ENCODE measurements at regions not wholly inside any gene's neighbourhood (a gene's known extent, or its start where the extent isn't known, plus 50 kb on each side); places are given as distances from the start of the nearest gene placed in this dataset.

DNA sequence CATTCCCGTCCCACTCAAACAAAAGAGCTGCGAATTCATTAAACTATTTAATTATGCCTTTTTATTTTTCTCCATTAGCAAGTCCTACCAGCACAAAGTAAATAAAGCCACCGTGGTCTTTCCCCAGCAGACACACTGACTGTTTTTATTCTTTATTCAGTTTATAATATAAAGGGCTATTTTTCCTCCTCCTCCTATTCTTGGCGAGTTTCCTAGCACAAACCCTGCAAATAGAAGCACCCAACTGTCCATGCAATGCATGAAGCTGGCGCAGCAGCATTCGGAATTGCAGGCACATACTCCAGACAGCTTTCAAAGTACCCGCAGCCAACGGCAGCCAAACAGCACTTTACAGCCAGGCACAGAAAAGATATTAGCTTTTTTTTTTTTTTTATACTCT, 583.4 kb upstream of the PSMD7 start:
- TF ChIP-seq ATF3 (IDR thresholded peaks at IDR 0.05) = no peak
- TF ChIP-seq, protein P1, sequence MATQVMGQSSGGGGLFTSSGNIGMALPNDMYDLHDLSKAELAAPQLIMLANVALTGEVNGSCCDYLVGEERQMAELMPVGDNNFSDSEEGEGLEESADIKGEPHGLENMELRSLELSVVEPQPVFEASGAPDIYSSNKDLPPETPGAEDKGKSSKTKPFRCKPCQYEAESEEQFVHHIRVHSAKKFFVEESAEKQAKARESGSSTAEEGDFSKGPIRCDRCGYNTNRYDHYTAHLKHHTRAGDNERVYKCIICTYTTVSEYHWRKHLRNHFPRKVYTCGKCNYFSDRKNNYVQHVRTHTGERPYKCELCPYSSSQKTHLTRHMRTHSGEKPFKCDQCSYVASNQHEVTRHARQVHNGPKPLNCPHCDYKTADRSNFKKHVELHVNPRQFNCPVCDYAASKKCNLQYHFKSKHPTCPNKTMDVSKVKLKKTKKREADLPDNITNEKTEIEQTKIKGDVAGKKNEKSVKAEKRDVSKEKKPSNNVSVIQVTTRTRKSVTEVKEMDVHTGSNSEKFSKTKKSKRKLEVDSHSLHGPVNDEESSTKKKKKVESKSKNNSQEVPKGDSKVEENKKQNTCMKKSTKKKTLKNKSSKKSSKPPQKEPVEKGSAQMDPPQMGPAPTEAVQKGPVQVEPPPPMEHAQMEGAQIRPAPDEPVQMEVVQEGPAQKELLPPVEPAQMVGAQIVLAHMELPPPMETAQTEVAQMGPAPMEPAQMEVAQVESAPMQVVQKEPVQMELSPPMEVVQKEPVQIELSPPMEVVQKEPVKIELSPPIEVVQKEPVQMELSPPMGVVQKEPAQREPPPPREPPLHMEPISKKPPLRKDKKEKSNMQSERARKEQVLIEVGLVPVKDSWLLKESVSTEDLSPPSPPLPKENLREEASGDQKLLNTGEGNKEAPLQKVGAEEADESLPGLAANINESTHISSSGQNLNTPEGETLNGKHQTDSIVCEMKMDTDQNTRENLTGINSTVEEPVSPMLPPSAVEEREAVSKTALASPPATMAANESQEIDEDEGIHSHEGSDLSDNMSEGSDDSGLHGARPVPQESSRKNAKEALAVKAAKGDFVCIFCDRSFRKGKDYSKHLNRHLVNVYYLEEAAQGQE (IDR thresholded peaks at IDR 0.05; ENCODE audit: low read depth) = no peak
- no peak for TF ChIP-seq MAX (IDR thresholded peaks at IDR 0.05)
- TF ChIP-seq CTCF (IDR thresholded peaks at IDR 0.05 in 2 of 3, conservative IDR thresholded peaks at IDR 0.05 in 1 of 3; ENCODE audit: borderline replicate concordance in 1 of 3, insufficient read depth in 1 of 3, low read depth in 2 of 3, low read length in 2 of 3) = no peak
- TF ChIP-seq POLR2A (IDR thresholded peaks at IDR 0.05; ENCODE audit: borderline replicate concordance, extremely low read depth, insufficient read depth, insufficient read length) = no peak
- no peak for TF ChIP-seq EZH2 (IDR thresholded peaks at IDR 0.05)
- no peak for TF ChIP-seq YY1 (IDR thresholded peaks at IDR 0.05; ENCODE audit: extremely low read depth, insufficient replicate concordance, low read depth, low read length)
